ENCODE measurements at regions not wholly inside any gene's neighbourhood (a gene's known extent, or its start where the extent isn't known, plus 50 kb on each side); places are given as distances from the start of the nearest gene placed in this dataset.

DNA sequence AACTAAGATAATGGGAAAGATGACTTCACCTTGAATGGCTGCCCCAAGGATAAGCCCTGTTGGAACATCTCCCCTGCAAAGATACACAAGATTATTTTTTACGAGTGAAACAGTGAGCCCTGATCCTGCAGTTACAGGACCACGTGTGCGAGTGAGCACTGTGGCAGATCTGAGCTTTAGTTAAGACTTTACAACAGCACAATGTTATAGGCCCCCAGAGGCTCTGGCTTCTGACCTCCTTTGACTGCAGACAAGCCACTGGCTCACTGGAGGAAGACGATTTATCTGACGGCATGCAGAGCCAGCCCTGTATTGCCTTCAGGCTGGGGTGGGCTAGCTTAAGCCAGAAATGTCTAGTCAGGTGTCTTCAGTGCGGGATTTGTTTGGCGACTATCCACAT, 174.4 kb downstream of the ARRDC4 start:
- TF ChIP-seq, protein P1, sequence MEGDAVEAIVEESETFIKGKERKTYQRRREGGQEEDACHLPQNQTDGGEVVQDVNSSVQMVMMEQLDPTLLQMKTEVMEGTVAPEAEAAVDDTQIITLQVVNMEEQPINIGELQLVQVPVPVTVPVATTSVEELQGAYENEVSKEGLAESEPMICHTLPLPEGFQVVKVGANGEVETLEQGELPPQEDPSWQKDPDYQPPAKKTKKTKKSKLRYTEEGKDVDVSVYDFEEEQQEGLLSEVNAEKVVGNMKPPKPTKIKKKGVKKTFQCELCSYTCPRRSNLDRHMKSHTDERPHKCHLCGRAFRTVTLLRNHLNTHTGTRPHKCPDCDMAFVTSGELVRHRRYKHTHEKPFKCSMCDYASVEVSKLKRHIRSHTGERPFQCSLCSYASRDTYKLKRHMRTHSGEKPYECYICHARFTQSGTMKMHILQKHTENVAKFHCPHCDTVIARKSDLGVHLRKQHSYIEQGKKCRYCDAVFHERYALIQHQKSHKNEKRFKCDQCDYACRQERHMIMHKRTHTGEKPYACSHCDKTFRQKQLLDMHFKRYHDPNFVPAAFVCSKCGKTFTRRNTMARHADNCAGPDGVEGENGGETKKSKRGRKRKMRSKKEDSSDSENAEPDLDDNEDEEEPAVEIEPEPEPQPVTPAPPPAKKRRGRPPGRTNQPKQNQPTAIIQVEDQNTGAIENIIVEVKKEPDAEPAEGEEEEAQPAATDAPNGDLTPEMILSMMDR (conservative IDR thresholded peaks at IDR 0.05): no peak
- TF ChIP-seq EZH2 (IDR thresholded peaks at IDR 0.05; ENCODE audit: low read depth): no peak
